Endothelial cell of umbilical vein (primary cell): ENCODE measurements at regions not wholly inside any gene's neighbourhood (a gene's known extent, or its start where the extent isn't known, plus 50 kb on each side); places are given as distances from the start of the nearest gene placed in this dataset.

ENCODE experiments used
- EZH2 ChIP-seq: IDR thresholded peaks from 2 replicates; pipeline ENCODE4 v1.6.1; 2012; ENCODE audit warnings: borderline replicate concordance, low read depth, mild to moderate bottlenecking, moderate library complexity, low read length, inconsistent platforms; ENCODE audit not compliant: severe bottlenecking
- FOS ChIP-seq: IDR thresholded peaks from 2 replicates; pipeline ENCODE4 v1.6.1; 2011; ENCODE audit warnings: mild to moderate bottlenecking, low read length, moderate library complexity, borderline replicate concordance; ENCODE audit not compliant: insufficient read depth
- GATA2 ChIP-seq: IDR thresholded peaks from 2 replicates; pipeline ENCODE4 v1.7.0; 2011; ENCODE audit warnings: low read depth, mild to moderate bottlenecking, moderate library complexity, mixed read lengths, low read length; ENCODE audit not compliant: insufficient read length, insufficient read depth
- JUN ChIP-seq: IDR thresholded peaks from 2 replicates; pipeline ENCODE4 v1.6.1; 2011; ENCODE audit warnings: borderline replicate concordance, low read depth; ENCODE audit not compliant: insufficient read length, insufficient read depth
- MYC ChIP-seq: IDR thresholded peaks from one replicate; pipeline ENCODE4 v1.6.1; 2011; ENCODE audit warnings: mild to moderate bottlenecking, low read depth, low read length
- POLR2A ChIP-seq: IDR thresholded peaks from 2 replicates; pipeline ENCODE4 v1.6.1; 2012; ENCODE audit warnings: low read depth, mild to moderate bottlenecking, control low read depth, low read length
- POLR2AphosphoS5 ChIP-seq: IDR thresholded peaks from 2 replicates; pipeline ENCODE4 v1.6.1; 2012; ENCODE audit warnings: low read depth, mild to moderate bottlenecking, control low read depth, low read length, moderate library complexity; ENCODE audit not compliant: insufficient read depth
- TF ChIP-seq, protein P1 (sequence below), 2 donors: IDR thresholded peaks; 1 replicate in 1 of 2; 2 replicates in 1 of 2; pipeline ENCODE4 v1.5.1; 2011; ENCODE audit warnings: low read length in 2 of 2, mild to moderate bottlenecking in 2 of 2, moderate library complexity in 2 of 2, control low read depth in 1 of 2, inconsistent platforms in 1 of 2, low read depth in 1 of 2; ENCODE audit not compliant: insufficient read depth in 1 of 2; ENCODE audit errors: extremely low read depth in 1 of 2
- TF ChIP-seq, protein P2 (sequence below): IDR thresholded peaks from 2 replicates; pipeline ENCODE4 v1.6.1; 2011; ENCODE audit not compliant: insufficient read depth, insufficient read length

DNA sequence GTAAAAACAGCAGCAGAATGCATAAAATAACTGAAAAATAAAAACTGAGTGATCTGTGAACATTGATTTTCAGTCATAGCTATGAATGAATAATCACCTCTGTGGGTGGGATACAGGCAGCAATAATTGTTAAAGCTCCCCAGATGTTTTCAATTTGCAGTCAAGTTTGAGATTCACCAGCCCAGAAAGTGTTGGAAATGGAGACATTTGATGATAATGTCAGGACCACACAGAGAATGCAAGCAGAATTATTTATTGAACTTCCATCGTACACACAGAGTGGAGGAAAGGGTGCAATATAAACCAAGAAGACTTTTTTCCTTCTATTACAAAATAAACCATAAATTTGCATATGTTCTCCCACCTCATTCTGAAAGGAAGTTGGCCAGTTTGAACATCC, 601.7 kb downstream of the ANKRD7 start:
- TF ChIP-seq, protein P1, sequence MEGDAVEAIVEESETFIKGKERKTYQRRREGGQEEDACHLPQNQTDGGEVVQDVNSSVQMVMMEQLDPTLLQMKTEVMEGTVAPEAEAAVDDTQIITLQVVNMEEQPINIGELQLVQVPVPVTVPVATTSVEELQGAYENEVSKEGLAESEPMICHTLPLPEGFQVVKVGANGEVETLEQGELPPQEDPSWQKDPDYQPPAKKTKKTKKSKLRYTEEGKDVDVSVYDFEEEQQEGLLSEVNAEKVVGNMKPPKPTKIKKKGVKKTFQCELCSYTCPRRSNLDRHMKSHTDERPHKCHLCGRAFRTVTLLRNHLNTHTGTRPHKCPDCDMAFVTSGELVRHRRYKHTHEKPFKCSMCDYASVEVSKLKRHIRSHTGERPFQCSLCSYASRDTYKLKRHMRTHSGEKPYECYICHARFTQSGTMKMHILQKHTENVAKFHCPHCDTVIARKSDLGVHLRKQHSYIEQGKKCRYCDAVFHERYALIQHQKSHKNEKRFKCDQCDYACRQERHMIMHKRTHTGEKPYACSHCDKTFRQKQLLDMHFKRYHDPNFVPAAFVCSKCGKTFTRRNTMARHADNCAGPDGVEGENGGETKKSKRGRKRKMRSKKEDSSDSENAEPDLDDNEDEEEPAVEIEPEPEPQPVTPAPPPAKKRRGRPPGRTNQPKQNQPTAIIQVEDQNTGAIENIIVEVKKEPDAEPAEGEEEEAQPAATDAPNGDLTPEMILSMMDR (IDR thresholded peaks at IDR 0.05; ENCODE audit: extremely low read depth in 1 of 2, insufficient read depth in 1 of 2, low read depth in 1 of 2, low read length in 2 of 2), result no peak
- no peak for TF ChIP-seq POLR2AphosphoS5
- no peak for TF ChIP-seq EZH2
- TF ChIP-seq, protein P2, sequence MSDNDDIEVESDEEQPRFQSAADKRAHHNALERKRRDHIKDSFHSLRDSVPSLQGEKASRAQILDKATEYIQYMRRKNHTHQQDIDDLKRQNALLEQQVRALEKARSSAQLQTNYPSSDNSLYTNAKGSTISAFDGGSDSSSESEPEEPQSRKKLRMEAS, result no peak
- no peak for TF ChIP-seq POLR2A
- no peak for TF ChIP-seq MYC
- no peak for TF ChIP-seq FOS
- TF ChIP-seq JUN, result no peak
- TF ChIP-seq GATA2, result no peak
